Fibroblast of mammary gland (primary cell): ENCODE measurements at regions not wholly inside any gene's neighbourhood (a gene's known extent, or its start where the extent isn't known, plus 50 kb on each side); places are given as distances from the start of the nearest gene placed in this dataset.

Experiments used
- DNase-seq: peaks from one replicate; pipeline ENCODE4 v3.0.0-alpha.2; 2010; ENCODE audit warnings: low read depth
- H3K4me3 ChIP-seq: 2 replicates; pipeline ENCODE4 v1.5.1; 2011; ENCODE audit warnings: low read depth, mild to moderate bottlenecking, low read length, moderate library complexity; ENCODE audit not compliant: control insufficient read depth
- TF ChIP-seq, protein P1 (sequence below): conservative IDR thresholded peaks from 2 replicates; pipeline ENCODE4 v1.5.1; 2011; ENCODE audit warnings: low read depth, low read length, inconsistent platforms; ENCODE audit not compliant: control insufficient read depth, insufficient read depth

GRCh38 chr4:185890196-185890595 is 78.2 kb upstream of the SORBS2 start:
- H3K4me3 ChIP-seq: no peak overlapping the region
- no peak for DNase-seq
- TF ChIP-seq, protein P1, sequence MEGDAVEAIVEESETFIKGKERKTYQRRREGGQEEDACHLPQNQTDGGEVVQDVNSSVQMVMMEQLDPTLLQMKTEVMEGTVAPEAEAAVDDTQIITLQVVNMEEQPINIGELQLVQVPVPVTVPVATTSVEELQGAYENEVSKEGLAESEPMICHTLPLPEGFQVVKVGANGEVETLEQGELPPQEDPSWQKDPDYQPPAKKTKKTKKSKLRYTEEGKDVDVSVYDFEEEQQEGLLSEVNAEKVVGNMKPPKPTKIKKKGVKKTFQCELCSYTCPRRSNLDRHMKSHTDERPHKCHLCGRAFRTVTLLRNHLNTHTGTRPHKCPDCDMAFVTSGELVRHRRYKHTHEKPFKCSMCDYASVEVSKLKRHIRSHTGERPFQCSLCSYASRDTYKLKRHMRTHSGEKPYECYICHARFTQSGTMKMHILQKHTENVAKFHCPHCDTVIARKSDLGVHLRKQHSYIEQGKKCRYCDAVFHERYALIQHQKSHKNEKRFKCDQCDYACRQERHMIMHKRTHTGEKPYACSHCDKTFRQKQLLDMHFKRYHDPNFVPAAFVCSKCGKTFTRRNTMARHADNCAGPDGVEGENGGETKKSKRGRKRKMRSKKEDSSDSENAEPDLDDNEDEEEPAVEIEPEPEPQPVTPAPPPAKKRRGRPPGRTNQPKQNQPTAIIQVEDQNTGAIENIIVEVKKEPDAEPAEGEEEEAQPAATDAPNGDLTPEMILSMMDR: no peak

DNA sequence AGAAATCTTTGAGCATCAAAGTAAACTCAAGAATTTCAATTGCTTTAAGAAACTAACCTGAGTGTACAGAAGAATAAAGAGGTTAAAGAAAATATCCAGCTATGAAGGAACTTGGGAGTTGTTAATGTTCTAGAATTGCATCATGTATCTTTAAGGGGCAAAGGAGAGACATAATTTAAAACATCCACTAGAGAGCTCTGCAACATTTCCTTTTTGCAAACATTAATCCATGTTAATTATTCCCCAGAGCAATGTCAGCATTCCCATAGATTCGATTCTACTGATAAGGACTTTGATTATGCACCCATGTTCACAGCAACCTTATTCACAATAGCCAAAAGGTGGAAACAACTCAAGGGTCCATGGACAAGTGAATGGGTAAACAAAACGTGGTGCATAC is 80.2 kb upstream of the SORBS2 start:
- no peak for DNase-seq
- H3K4me3 ChIP-seq: no peak overlapping the region
- TF ChIP-seq, protein P1: no peak

GRCh38 chr4:185893500-185893899 is 81.5 kb upstream of the SORBS2 start:
- H3K4me3 ChIP-seq: no peak overlapping the region
- no peak for DNase-seq
- TF ChIP-seq, protein P1: no peak

DNA sequence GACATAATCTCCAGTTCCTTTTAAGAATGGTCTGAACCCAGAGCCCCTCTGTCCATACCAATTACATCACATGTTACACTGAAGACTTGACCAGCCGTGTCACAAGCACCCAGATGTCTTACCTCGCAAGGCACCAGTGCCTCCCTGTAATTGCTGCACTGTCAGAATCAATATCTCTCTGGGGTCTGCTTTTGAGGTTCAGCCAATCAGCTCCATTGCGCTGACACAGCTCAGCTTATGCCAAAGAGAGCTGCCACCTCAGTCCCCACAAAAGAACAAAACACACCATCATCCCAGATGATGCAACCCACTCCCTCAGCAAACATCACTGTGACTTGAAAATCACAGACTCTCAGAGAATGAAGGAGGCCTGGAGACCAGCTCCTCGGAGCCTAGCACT is 82.5 kb upstream of the SORBS2 start:
- no peak overlapping the region for H3K4me3 ChIP-seq
- no peak for DNase-seq
- TF ChIP-seq, protein P1: no peak

- H3K4me3 ChIP-seq: no peak overlapping the region
- TF ChIP-seq, protein P1: no peak
- no peak for DNase-seq
Observed at GRCh38 chr4:185895351-185895750, 83.4 kb upstream of the SORBS2 start.

DNA sequence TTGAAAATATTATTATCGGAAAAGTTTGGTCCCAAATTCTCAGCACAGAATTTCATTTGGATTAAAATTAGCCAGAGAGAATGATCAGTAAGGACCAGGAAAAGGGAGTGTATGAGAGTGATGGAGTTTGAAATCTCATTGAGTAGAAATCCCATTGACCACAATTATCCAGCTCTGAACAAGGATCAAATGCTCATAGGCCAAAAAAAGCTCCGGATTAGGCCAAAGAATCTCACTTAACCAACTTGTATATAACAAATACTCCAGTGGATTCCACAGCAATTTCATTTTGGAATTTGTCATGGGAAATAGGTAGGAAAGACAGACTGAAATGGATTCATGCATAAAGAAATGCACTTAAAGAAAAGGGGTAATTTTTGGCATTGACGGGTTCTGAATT is 83.9 kb upstream of the SORBS2 start:
- TF ChIP-seq, protein P1: no peak
- H3K4me3 ChIP-seq: no peak overlapping the region
- DNase-seq: no peak

DNA sequence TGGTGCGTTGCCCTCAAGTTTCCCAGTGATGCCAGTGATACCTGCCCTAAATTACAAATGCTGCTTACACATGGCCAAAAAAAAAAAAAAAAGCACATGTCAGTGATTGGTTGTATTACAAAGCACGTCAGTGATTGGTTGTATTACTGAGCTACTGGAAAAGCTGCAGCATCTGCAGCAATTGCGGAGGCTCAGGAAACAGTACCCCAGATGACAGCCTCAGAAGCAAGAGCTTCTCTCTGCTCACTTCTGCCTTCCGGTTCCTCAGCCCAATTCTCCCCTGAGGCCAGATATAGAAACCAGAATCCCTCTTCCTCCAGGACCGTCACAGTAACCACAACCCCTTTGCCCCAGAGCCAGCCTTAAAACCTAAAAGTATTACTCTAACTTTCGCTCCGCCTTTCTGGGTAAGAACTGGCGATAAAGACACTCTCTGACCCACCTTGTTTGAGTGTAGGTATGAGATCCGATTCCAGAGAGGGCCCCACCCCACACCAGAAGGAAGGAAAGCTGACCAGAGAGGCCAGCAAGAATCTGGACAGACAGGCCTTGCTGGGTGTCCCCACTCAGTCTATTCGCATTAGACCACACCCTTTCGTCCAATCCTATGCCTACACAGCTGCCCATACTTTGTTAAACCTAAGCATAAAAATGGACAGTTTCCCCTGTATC is 85.0 kb upstream of the SORBS2 start:
- TF ChIP-seq, protein P1: no peak
- no peak for DNase-seq
- no peak overlapping the region for H3K4me3 ChIP-seq
